ENCODE measurements at regions not wholly inside any gene's neighbourhood (a gene's known extent, or its start where the extent isn't known, plus 50 kb on each side); places are given as distances from the start of the nearest gene placed in this dataset.
A peak's percentile ranks its signal among the peaks of the same experiment; 100 is the strongest.

GRCh38 chr2:217305882-217306281 is 446.0 kb upstream of the TNP1 start:
- DNase-seq (ENCODE audit: low read depth, low spot score): no peak

GRCh38 chr2:217304582-217304981 is 444.7 kb upstream of the TNP1 start:
- DNase-seq (ENCODE audit: low read depth, low spot score): no peak

- no peak for DNase-seq (ENCODE audit: low read depth, low spot score)
These were observed 443.0 kb upstream of the TNP1 start for GRCh38 chr2:217302856-217303255.

GRCh38 chr2:217301142-217301925 is 441.5 kb upstream of the TNP1 start:
- no peak for DNase-seq (ENCODE audit: low read depth, low spot score)

- DNase-seq (ENCODE audit: low read depth, low spot score): no peak
These were observed 439.7 kb upstream of the TNP1 start for GRCh38 chr2:217299590-217299989.

- DNase-seq (ENCODE audit: low read depth, low spot score): no peak
These were observed 437.2 kb upstream of the TNP1 start for GRCh38 chr2:217297096-217297495.

GRCh38 chr2:217294818-217295217 is 435.0 kb upstream of the TNP1 start:
- no peak for DNase-seq (ENCODE audit: low read depth, low spot score)

- no peak for DNase-seq (ENCODE audit: low read depth, low spot score)
These were observed 434.3 kb upstream of the TNP1 start for GRCh38 chr2:217294211-217294610.

- no peak for DNase-seq (ENCODE audit: low read depth, low spot score)
These were observed 433.7 kb upstream of the TNP1 start for GRCh38 chr2:217293607-217294006.

- no peak for DNase-seq (ENCODE audit: low read depth, low spot score)
These were observed 433.2 kb upstream of the TNP1 start for GRCh38 chr2:217293046-217293445.

- no peak for DNase-seq (ENCODE audit: low read depth, low spot score)
These were observed 431.4 kb upstream of the TNP1 start for GRCh38 chr2:217291259-217291658.

- DNase-seq (ENCODE audit: low read depth, low spot score): no peak
These were observed 430.6 kb upstream of the TNP1 start for GRCh38 chr2:217290467-217290866.

- no peak for DNase-seq (ENCODE audit: low read depth, low spot score)
These were observed 430.0 kb upstream of the TNP1 start for GRCh38 chr2:217289907-217290280.

GRCh38 chr2:217289177-217289906 is 429.5 kb upstream of the TNP1 start:
- DNase-seq (ENCODE audit: low read depth, low spot score): peak; percentile 30

- no peak for DNase-seq (ENCODE audit: low read depth, low spot score)
These were observed 428.7 kb upstream of the TNP1 start for GRCh38 chr2:217288472-217289063.

- no peak for DNase-seq (ENCODE audit: low read depth, low spot score)
These were observed 427.0 kb upstream of the TNP1 start for GRCh38 chr2:217286833-217287232.

GRCh38 chr2:217285926-217286325 is 426.1 kb upstream of the TNP1 start:
- DNase-seq (ENCODE audit: low read depth, low spot score): no peak

- DNase-seq (ENCODE audit: low read depth, low spot score): no peak
These were observed 423.6 kb upstream of the TNP1 start for GRCh38 chr2:217283460-217283859.

- no peak for DNase-seq (ENCODE audit: low read depth, low spot score)
These were observed 422.7 kb upstream of the TNP1 start for GRCh38 chr2:217282531-217282930.

GRCh38 chr2:217279556-217279955 is 419.7 kb upstream of the TNP1 start:
- DNase-seq (ENCODE audit: low read depth, low spot score): no peak

GRCh38 chr2:217279140-217279539 is 419.3 kb upstream of the TNP1 start:
- DNase-seq (ENCODE audit: low read depth, low spot score): no peak

- no peak for DNase-seq (ENCODE audit: low read depth, low spot score)
These were observed 418.0 kb upstream of the TNP1 start for GRCh38 chr2:217277646-217278398.
